Neural progenitor cell (in vitro differentiated cells): ENCODE measurements at regions not wholly inside any gene's neighbourhood (a gene's known extent, or its start where the extent isn't known, plus 50 kb on each side); places are given as distances from the start of the nearest gene placed in this dataset.

Experiments
- EZH2 ChIP-seq: fragments of 200-600 bp; sonication (generic); IDR thresholded peaks from 2 replicates; pipeline ENCODE4 v1.6.1; 2017; ENCODE audit warnings: antibody characterized with exemption, mild to moderate bottlenecking, moderate library complexity
- TF ChIP-seq, protein P1 (sequence below): fragments of 200-600 bp; sonication (generic); IDR thresholded peaks from 2 replicates; pipeline ENCODE4 v1.5.1; 2017; ENCODE audit warnings: antibody characterized with exemption, mild to moderate bottlenecking

DNA sequence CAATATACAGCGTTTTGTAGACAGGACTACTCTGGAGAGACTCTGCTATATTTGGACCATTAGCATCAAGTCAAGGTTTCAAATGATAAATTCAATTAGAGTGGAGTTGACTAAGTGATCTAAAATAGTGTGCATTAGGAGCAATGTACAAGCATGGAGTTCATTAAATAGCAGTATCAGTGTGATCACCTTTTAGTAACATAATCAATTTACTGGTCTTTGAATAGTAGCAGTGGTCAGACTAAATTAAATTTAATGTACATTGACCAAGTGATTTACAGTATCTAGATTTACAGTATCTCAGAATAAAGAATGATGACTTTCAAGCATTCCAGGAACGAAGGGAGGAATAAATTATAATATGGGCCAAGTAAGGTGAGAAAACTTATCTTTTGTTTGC is 489.6 kb upstream of the ADGRL4 start:
- TF ChIP-seq EZH2 = no peak
- TF ChIP-seq, protein P1, sequence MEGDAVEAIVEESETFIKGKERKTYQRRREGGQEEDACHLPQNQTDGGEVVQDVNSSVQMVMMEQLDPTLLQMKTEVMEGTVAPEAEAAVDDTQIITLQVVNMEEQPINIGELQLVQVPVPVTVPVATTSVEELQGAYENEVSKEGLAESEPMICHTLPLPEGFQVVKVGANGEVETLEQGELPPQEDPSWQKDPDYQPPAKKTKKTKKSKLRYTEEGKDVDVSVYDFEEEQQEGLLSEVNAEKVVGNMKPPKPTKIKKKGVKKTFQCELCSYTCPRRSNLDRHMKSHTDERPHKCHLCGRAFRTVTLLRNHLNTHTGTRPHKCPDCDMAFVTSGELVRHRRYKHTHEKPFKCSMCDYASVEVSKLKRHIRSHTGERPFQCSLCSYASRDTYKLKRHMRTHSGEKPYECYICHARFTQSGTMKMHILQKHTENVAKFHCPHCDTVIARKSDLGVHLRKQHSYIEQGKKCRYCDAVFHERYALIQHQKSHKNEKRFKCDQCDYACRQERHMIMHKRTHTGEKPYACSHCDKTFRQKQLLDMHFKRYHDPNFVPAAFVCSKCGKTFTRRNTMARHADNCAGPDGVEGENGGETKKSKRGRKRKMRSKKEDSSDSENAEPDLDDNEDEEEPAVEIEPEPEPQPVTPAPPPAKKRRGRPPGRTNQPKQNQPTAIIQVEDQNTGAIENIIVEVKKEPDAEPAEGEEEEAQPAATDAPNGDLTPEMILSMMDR = no peak
